ENCODE measurements at regions not wholly inside any gene's neighbourhood (a gene's known extent, or its start where the extent isn't known, plus 50 kb on each side); places are given as distances from the start of the nearest gene placed in this dataset.

DNA sequence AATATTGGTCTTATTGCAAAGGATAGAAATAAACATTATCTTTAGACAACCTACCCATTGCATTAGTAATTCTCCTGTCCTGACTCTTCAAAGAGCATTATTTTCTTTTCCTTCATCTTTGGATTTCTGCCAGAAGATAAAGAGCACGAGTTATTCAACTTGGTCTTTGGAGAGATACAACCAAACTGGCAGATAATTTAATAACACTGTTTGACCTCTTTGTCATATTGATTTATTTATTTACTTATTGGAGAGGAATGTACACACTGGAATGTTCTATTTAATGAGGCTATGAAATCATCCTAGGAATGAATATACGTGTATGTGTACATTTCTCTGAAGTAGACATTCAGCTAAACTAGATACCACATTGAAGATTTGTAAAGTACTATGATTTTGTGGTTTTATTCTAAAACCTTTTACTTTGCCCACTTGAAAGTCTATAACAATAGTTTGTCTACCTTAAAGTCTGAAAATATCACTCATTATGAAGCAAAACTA is 462.1 kb downstream of the C3orf38 start:
- WGBS, 5 donors = 16 to 27% (median 24%) methylated on average over 2 of the region's 2 CpGs
- no peaks in the 10 kb centered on the region for H3K4me1 ChIP-seq
- intact Hi-C loops (cut with DNase I; ENCODE audit: low total_unique reads) = no loop called here
- H3K27ac ChIP-seq = no peak overlapping the region
- DNase-seq = no peak
- no peak overlapping the region for H3K4me3 ChIP-seq
- H3K9me3 ChIP-seq = no peaks in the 10 kb centered on the region
- no peaks in the 10 kb centered on the region for H3K36me3 ChIP-seq
- H3K27me3 ChIP-seq = no peaks in the 10 kb centered on the region
- no peak for TF ChIP-seq CTCF (IDR thresholded peaks at IDR 0.05)
- no peak for TF ChIP-seq POLR2A (IDR thresholded peaks at IDR 0.05)
- TF ChIP-seq POLR2AphosphoS5 (IDR thresholded peaks at IDR 0.05) = no peak
- no peak for TF ChIP-seq EP300 (IDR thresholded peaks at IDR 0.05)

DNA sequence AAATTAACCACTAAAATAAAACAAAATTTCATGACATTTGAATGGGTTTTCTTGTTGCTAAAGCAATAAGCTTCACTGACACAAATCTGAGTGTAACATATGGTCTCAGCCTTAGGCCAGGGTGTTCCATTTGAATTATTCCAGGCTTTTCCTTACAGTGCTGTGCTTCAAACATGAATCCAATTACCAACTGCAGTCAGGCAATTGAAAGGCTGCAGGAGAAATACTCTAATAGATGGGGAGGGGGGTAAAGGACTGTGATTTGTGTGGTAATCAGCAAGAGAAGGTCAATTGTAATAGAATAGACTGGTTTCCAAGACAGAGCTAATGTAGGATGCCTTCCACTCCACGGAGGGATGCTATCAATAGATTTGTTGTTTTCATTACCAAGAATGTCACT is 466.7 kb downstream of the C3orf38 start:
- Histone ChIP-seq H3K4me1 (no peaks in the 10 kb centered on the region), H3K9me3 (no peaks in the 10 kb centered on the region), H3K4me3 (no peak overlapping the region), H3K36me3 (no peaks in the 10 kb centered on the region), H3K27ac (no peak overlapping the region), H3K27me3 (no peaks in the 10 kb centered on the region)
- intact Hi-C loops (cut with DNase I; ENCODE audit: low total_unique reads) = no loop called here
- DNase-seq = no peak
- WGBS, 5 donors = 25 to 44% (median 36%) methylated on average over 1 of the region's 1 CpG
- TF ChIP-seq POLR2A (IDR thresholded peaks at IDR 0.05) (no peak), CTCF (IDR thresholded peaks at IDR 0.05) (no peak), POLR2AphosphoS5 (IDR thresholded peaks at IDR 0.05) (no peak), EP300 (IDR thresholded peaks at IDR 0.05) (no peak)

- Histone ChIP-seq H3K36me3 (no peaks in the 10 kb centered on the region), H3K4me1 (no peaks in the 10 kb centered on the region), H3K27me3 (no peaks in the 10 kb centered on the region), H3K9me3 (no peaks in the 10 kb centered on the region), H3K27ac (no peak overlapping the region), H3K4me3 (no peak overlapping the region)
- no peak for DNase-seq
- no peak for TF ChIP-seq CTCF (IDR thresholded peaks at IDR 0.05)
- no peak for TF ChIP-seq POLR2A (IDR thresholded peaks at IDR 0.05)
- TF ChIP-seq POLR2AphosphoS5 (IDR thresholded peaks at IDR 0.05) = no peak
- TF ChIP-seq EP300 (IDR thresholded peaks at IDR 0.05) = no peak
- WGBS, 5 donors = 80 to 97% (median 90%) methylated on average over 1 of the region's 1 CpG
- intact Hi-C loops (cut with DNase I; ENCODE audit: low total_unique reads) = no loop called here
Observed at GRCh38 chr3:88617283-88617682, 467.5 kb downstream of the C3orf38 start.

DNA sequence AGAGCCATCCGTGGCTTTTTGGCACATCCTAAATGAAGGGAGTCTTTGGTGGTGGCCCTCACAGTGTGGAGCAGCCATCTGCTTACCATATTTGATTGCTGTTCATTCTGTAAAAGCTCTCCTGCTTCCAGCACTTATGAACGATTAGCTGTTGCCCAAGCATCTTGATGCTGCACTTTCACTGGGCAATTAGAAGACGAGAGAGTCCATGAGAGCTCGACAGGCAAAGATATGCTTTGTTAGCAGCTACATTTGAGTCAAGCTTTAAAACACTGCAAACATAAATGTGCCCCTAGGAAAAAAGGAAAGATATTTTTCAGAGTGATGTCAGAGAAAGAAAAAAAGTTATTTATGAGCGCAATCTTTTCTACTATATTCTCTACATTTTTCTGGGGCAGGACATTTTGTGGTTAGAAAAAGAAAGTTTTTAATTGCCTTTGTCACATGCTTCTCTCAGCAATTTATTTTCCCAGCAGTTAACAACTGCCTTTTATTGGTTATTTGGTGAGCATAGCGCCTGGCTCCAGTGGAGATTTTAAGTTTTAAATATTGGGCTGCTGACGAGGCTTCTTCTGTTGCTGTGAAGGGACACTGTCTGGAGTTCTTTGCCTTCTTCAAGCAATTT is 468.4 kb downstream of the C3orf38 start:
- 65 to 72% (median 72%) methylated on average over 7 of the region's 7 CpGs for WGBS, 5 donors
- no peaks in the 10 kb centered on the region for H3K27me3 ChIP-seq
- peak in 1 of 2 donors; percentile 23 for DNase-seq
- H3K9me3 ChIP-seq = no peaks in the 10 kb centered on the region
- no peak for TF ChIP-seq EP300 (IDR thresholded peaks at IDR 0.05)
- TF ChIP-seq POLR2A (IDR thresholded peaks at IDR 0.05) = no peak
- TF ChIP-seq CTCF (IDR thresholded peaks at IDR 0.05) = no peak
- TF ChIP-seq POLR2AphosphoS5 (IDR thresholded peaks at IDR 0.05) = no peak
- H3K4me3 ChIP-seq = no peak overlapping the region
- H3K4me1 ChIP-seq = no peaks in the 10 kb centered on the region
- no peak overlapping the region for H3K27ac ChIP-seq
- no peaks in the 10 kb centered on the region for H3K36me3 ChIP-seq
- intact Hi-C loops (cut with DNase I; ENCODE audit: low total_unique reads) = no loop called here

All from stomach (tissue), 8 donors.